GM12874 (cell line): ENCODE measurements at regions not wholly inside any gene's neighbourhood (a gene's known extent, or its start where the extent isn't known, plus 50 kb on each side); places are given as distances from the start of the nearest gene placed in this dataset.

Experiments
- CTCF ChIP-seq: IDR thresholded peaks from 2 replicates; pipeline ENCODE4 v1.5.1; 2011; ENCODE audit warnings: low read depth, mild to moderate bottlenecking, control low read depth, low read length, moderate library complexity; ENCODE audit not compliant: insufficient read depth

- no peak for TF ChIP-seq CTCF
Observed at GRCh38 chr22:49099496-49100124, 728.1 kb downstream of the BRD1 start.

- no peak for TF ChIP-seq CTCF
Observed at GRCh38 chr22:49099089-49099488, 728.6 kb downstream of the BRD1 start.

GRCh38 chr22:49097966-49098365 is 729.7 kb downstream of the BRD1 start:
- no peak for TF ChIP-seq CTCF

- no peak for TF ChIP-seq CTCF
Observed at GRCh38 chr22:49097171-49097925, 730.3 kb downstream of the BRD1 start.

- no peak for TF ChIP-seq CTCF
Observed at GRCh38 chr22:49096476-49096875, 731.2 kb downstream of the BRD1 start.

GRCh38 chr22:49095366-49095765 is 732.3 kb downstream of the BRD1 start:
- TF ChIP-seq CTCF, result no peak

GRCh38 chr22:49094858-49095257 is 732.8 kb downstream of the BRD1 start:
- TF ChIP-seq CTCF, result no peak
